CD4-positive, alpha-beta T cell treated with Interferon alpha-2 for 1 hour (primary cell): ENCODE measurements at regions not wholly inside any gene's neighbourhood (a gene's known extent, or its start where the extent isn't known, plus 50 kb on each side); places are given as distances from the start of the nearest gene placed in this dataset.

ENCODE experiments used
- DNase-seq, 2 donors: peaks; one replicate each; pipeline ENCODE4 v3.0.0-alpha.2; 2020 to 2022

DNA sequence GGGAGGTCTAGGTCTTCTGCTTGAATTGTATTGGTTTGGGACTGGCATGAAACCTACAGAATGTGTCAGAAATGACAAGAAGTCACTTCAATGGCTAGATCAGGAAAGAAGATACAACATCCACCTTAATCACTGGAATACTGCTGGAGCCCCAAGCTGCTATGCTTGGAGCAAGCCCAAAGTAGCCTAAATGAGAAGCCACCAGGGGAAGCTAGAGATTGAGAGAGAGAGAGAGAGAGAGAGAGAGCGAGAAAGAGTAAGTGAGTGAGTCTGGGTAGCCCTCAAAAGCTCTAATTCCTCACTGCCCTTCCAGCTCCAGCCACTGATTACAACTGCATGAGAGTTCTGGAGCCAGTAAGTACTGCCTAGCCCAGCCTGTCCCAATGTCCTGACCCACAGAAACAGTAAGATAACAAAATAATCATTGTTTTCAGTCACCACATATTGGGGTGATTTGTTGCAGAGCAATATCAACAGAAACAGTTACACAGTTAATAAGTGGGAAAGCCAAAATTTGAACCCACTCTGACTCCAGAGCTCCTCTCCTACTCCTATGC lies 529.2 kb upstream of the GOLIM4 start:
- DNase-seq, result no peak

DNA sequence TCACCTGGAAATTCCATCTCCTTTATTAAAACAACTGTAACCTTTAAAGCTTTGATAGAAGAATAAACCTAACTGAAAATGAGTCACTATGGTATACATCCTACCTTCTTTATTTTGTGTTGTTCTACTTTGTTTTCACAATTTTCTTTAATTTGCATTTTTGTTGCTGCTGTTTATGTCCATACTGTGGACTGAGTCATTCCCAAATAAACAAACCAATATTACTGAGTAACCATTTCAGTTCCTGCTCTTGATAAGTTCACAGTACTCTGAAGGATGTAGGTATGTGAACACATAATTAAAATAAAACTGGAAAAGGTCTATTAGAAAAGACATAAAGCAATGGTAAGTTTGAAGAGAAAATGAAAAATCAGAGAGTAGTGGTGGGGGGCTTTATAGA lies 528.5 kb upstream of the GOLIM4 start:
- no peak for DNase-seq

DNA sequence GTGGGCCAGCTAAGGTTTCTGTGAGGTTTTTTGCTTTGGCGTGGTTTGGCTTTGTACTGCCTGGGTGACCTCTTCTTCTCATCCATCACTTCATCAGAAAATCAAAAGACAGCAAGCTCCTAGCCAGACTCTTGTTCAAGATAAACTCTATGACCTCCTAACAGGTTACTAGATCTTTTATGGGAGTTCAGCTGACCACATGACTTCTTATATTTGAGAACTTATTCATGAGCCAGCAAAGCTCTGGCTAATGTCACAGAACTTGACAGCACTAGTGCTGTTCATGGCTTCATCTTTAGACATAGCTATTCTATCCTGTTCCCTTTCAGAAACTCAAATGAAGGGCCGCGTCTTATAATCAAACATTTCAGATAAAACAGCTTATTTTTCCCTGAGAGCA lies 527.1 kb upstream of the GOLIM4 start:
- no peak for DNase-seq

DNA sequence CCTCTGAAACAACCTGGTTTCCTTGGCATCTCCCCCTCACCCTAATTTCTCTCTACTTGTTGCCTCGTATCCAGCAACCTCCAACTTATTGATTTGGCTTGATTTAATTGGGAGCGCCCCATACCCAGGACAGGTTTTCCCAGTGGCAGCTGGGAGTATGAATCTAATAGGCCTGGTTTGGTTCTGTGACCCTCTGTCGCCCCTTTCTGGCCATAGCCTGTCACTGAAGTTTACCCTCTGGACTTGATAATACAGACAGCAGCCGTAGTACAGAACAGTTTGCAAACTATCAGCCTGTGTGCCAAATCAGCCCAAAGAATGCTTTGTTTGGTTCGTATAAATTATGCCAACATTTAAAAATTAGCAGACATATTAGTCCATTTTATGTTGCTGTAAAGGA lies 525.1 kb upstream of the GOLIM4 start:
- DNase-seq, result no peak

DNA sequence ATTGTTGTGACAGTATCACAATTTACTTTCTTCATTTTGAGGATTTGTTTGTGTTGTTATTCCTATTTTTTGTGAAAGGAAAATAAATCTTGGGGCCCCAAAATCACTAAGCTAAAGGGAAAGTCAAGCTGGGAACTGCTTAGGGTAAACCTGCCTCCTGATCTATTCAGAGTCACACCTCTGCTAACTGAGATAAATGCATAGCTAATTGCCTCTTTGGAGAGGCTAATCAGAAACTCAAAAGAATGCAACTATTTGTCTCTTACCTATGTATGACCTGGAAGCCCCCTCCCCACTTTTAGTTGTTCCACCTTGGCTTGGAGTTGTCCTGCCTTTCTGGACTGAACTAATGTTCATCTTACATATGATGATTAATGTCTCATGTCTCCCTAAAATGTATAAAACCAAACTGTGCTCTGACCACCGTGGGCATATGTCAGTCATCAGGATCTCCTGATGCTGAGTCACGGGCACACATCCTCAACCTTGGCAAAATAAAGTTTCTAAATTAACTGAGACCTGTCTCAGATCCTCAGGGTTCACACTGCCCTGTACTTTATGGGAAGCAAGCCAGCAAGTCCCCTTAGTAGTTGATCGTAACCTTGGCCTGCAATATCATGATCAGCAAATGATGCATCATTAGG lies 523.2 kb upstream of the GOLIM4 start:
- DNase-seq, result no peak

DNA sequence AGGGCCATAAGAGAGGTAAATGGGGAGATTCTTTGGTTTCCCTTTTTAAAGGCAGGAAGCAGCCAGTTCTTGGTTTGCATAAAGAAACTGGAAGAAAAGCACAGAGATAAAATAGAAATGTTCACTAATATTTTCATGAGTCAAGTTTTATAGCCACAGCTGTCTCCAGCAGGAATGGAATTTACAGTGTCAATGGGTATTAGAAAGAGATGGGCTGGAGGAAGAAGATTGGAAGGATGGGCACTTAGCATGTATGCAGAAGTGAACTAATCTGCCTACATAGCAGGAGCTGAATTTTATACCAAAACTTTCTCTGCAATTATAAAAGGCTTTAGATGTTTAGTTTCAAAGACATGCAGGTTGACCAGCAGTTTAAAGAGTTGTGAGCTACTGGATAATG lies 521.9 kb upstream of the GOLIM4 start:
- DNase-seq, result no peak

DNA sequence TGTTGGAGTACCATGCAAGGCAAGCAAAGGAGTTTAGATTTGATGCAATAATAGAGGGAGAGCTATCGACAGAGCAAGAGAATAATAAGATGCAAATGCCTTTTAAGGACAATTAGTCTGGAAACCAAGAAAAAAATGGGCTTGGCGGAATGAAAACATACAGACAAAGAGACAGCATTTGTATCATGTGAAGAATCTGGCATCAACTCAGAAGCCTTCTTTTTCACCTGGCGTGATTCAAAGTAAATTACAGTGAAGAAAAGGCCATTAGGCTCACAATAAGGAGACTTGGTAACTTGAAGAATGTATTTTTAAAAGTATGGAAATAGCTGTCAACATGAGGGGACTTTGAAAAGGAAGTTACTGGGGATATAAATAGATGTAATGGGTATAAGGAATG lies 521.2 kb upstream of the GOLIM4 start:
- DNase-seq, result no peak

DNA sequence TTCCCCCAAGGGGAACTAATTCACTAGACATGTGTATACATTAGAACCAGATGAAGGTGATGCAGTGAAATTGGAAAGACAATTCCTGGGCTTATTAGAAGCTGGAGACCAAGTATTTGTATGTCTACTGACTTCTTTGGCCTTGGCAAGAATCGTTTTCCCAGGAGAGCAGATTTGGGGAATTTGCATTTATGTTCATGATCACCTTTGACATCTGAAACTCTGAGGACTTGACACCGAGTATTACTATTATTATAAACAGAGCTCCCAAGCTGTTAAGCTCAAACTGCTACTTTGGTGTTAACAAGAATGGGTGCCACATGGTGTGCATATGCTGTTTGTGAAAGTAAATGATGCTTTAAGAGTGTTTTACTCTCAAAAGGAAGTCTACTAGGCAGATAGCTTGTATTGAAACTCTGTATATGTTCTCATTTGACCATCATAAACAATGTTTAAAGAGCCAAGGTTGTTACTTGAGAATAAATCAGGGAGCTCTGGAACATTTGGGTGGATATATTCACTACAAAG lies 519.8 kb upstream of the GOLIM4 start:
- no peak for DNase-seq

DNA sequence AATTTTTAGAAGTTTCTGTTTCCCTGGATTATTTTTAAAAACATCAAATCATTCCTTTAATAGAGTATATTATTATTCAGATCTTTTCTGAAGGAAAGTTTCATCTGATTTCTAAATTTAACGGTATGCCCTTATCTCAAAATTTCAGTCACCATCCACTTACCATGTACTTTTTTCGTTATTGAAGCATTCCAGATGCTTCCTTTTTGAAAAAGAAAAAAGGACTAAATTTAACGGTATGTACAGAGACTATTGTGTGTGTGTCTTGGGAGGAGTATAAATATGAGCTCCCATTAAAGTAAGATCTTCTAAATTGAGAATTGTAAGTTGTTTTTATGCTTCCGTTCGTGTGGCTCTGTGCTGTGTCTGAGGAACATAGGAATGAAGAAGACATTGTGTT lies 517.4 kb upstream of the GOLIM4 start:
- DNase-seq, result no peak

DNA sequence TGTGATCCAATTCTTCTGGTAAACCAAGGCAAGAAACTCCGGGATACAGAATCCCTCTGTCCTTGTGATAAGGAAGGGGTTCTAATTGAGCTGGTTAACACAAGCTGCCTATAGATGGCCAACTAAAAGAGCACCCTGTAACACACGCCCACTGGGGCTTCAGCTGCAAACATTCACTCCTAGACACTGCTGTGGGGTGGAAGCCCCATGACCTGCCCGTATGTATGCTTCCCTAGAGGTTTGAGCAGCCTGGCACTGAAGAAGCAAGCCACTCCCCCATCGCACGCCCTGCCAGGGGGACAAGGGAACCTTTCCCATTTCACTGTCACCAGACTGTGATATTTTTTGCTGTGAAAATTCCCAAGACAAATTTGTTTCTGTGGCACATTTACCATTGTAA lies 516.9 kb upstream of the GOLIM4 start:
- no peak for DNase-seq

DNA sequence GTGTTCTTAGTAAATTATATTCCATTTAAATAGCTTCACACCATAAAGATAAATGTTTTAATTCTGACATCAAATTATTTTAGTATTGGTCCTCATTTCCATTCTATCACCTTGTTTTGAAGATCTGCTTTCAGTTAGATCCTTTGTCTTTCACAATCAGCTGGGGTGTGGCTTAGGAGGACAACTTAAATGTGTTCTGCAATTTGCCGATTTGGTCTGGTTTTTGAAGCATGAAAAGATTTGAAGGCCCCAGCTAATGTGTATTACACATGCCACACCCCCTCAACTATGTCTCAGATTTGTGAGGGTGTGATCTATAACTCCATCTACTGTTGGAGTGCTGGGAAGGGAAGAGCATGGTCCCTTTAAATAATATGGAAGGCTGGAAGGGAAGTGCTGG lies 516.1 kb upstream of the GOLIM4 start:
- DNase-seq, result no peak

DNA sequence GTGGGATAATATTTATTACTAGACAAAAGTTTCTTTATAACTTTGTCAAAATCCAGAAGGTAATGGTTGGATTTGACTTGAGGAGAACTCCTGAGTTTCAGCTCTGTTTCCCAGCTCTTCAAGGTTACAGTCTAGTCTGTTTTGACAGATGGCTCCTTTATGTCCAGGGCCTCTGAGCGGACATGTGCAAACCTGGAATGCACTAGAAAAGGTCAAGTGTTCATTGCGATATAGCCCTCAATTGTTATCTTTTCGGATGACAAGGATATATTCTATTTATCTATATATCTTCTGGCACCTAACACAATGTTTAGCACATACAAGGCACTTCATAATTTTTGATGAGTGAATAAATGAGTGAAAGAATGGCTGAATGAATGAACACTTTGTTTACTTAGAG lies 513.2 kb upstream of the GOLIM4 start:
- no peak for DNase-seq

DNA sequence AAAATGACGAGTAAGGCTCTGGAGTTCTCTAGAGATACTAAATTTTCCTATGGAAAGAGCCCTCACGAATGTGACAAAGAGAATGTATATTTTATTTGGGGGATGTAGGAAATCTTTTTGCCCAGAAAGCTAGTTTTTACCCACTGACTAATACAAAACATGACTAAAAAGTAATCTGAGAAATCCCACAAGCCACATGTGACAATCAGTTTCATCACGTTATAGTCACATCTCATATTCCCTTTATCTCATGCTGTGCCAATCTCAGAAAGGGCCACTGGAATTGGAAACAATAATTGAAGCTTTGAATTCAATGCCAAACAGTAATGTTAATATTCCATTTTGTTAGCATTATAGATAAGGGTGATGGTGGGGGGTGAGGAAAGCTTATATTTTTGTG lies 509.0 kb upstream of the GOLIM4 start:
- no peak for DNase-seq

DNA sequence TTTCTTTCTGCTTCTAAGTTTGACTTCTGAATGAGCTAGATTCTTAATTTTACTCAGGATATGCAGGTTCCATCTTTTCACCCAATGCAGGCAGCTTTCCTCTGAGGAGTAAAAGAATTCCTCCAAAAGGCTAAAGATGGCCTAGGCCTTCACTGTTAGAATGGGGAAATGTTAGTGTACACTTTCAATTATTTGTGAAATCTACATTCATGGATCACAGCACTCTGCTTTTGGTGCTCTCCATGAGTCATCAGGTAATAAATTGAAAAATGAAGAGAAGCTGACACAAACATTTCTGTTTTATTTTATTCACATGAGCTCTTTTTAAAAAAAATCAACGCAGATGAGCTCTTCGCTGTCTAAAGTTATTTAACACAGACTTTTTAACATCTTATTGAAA lies 502.5 kb upstream of the GOLIM4 start:
- DNase-seq, result no peak

DNA sequence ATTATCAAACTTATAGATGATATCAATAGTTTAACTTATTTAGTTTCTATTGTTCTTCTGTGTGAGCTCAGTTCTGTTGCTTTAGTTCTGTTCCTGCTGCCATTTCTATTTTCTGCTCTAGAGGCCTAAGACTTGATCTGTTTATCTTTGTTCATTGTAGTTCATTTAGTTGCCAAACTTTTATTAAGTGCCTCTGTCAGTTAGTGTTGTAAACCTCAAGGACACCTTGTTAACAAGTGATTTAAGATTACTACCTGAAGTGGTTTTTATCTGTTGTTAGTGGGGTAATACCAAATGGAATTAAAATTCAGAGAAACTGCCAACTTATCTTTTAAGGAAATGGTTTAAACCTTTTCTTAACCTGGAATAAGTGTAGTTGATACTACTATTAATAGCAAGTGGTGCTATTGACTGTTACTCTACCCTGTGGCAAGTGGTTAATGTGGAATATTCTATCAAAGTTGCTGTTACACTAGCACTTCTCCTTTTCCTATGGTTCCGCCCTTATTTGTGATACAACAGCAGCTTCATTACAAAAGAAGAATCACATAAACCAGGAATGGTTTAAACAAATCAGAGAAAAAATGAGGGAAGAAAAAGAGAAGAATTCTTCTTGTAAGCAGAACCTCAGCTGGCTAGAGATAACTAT lies 500.6 kb upstream of the GOLIM4 start:
- no peak for DNase-seq

DNA sequence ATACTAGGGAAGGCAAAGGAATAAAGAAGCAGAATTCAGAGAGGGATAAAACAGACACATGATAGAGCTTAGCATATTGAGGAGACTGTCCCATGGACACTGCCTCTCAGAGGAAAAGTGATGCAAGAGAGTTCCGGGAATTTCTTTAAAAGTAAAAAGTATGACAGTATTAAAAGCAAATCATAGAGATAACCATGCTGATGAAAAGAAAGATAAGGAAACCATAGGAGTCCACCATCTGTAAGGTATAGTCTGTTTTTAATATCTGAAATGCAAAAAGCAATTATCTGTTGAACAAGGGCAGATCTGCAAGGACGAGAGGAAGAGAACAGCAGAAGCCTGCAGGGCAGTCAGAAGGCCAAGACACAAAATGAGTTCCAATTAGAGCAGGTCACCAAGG lies 495.9 kb upstream of the GOLIM4 start:
- DNase-seq, result no peak

DNA sequence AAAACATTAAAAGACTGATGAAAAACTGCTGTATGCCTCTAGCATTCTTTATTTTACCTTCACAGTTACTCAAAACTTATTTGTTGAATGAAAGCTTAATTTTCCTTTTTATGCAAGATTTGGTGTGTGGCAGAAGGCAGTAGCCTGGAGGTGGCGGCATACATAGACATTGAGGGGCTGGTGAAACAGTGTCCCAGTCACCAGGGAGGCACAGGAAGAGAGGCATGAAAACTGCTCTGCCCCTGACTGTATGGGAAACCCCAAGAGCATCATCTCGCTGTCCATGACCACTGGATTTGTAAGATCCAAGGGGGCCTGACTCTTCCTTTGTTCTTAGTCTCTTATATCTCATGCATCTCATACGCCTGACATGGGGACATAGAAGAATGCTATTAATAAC lies 493.7 kb upstream of the GOLIM4 start:
- DNase-seq, result no peak

DNA sequence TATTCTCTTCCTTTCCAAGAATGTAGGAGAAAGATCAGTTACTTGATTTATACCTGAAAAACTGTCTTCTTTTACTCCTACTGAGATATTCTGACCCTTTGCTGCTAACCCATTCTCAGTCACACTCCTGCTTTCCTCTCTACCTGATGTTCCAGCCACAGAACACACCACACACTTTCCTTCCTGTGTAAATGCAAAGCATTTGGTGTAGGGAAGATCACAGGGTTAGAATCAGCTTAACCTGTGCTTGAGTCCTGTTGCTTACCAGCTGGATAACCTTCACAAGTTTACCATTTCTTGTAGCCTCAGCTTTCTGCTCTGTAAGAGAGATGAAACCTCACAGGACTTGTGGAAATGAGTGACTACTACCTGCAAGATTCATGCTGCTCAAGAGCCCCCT lies 489.8 kb upstream of the GOLIM4 start:
- DNase-seq, result no peak

DNA sequence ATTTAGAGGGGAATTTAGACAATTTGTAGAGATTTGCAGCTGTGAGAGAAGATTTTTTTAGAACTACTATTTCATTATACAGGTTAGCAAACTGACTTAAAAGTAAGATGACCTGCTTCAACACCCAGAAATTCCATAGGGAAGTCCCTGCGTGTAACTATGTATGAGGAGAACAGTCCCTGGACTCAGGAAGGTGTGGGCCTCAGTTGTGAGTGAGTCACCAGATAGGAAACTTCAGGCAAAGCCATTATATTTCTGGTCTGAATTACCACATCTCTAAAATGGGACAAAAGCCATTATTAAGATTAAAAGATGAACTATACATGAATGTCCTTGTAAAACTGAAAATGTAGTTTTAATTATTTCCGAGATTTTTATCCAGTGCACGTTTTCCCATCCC lies 488.3 kb upstream of the GOLIM4 start:
- DNase-seq, result no peak

DNA sequence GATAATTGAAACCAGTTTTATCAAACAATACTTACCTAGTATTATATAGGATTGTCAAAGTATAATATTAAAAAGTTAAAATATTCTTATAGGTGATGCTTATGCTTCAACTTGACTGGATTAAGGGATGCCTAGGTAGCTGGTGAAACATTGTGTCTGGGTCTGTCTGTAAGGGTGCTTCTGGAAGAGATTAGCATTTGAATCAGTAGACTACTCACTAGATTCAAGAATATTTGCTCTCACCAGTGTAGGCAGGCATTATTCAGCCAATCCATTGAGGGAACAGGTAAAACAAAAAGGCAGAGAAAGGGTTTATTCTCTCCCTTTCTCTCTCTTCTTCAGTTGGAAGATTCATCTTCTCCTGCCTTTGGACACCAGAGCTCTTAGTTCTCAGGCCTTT lies 486.8 kb upstream of the GOLIM4 start:
- no peak for DNase-seq

DNA sequence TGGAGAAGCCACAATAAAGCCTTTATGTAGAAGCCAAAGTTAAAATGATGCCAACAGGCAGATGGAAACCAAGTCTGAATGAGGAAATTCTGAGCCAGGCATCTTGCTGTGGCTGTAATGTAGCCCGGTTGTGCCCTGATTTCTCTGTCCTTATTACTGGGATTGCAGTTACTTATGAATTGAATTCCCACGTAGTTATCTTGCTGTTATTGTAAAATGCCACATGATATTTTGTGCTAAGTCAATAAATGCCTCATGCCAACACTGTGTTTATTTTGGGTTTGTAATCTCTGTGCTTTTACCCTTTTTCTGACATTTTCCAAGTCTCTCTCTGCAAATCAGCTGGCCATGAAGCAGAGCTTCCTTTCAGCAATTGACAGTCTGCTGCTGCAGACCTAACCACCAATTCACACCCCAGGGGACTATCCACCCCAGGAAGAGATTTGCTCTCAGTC lies 486.1 kb upstream of the GOLIM4 start:
- DNase-seq, result no peak

DNA sequence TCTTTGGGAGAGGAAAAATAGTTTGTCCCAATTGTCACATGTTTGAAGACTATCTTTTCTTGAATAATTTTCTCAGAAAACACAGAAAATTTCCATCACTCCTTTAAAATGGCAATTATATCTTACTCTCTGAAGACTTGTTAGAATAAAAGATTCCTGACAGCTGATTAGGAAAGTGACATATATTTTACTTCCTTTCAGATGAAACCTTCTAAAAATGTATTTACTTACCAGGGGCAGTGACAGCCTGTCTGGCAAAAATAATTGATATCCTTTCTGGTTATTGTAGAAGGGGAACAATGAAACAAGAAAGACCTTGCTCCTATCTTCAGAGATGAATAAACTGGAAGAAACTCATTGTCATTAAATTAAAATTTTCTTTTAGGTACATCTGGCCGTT lies 483.3 kb upstream of the GOLIM4 start:
- no peak for DNase-seq

DNA sequence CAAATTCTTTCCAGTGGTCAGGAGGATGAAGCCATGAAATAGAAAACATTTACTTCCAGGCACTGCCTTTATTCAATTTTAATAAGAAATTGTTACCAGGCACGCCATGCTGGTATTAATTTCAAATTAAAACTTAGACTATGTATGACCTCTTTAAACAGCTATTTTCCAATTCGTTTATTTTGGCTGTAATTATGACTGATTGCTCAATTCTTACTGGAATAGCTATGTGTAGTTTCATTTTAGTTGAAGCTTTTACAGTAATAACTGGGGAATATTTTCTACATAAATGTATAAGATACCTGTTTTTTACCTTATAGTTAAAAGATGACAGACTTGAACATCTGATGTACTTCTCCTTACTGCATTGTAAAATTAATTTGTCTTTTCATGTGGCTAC lies 480.0 kb upstream of the GOLIM4 start:
- no peak for DNase-seq

DNA sequence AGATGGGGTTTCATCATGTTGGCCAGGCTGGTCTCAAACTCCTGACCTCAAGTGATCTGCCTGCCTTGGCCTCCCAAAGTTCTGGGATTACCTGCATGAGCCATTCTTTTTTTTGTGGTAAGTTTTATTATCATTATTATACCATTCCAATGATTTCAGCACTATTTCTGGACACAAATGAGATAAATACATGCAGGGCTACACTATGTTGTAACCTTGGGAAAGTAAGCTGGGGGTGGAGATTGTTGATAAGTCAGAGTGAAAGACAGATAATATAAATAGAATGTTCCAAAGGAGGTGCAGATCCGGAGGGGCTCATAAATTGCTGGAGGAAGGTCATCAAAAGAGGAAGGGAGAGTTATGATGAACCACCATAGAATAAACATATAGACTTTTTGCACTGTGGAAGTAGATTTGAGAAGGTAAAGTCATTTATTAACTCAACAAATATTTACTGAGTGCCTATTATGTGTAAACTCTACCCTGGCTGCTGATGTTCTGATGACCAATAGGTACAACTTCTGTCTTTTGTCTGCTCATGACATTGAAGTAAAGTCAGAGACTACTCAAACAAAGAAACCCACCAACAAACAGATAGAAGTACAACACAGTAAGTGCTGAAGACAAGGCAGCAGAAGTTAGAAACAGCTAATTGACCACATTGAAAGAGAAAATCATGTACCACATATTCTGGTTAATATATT lies 478.9 kb upstream of the GOLIM4 start:
- DNase-seq, result no peak
